ENCODE measurements at regions not wholly inside any gene's neighbourhood (a gene's known extent, or its start where the extent isn't known, plus 50 kb on each side); places are given as distances from the start of the nearest gene placed in this dataset.

- TF ChIP-seq CTCF (conservative IDR thresholded peaks at IDR 0.05; ENCODE audit: low read depth in 2 of 2) (no peak), EZH2phosphoT487 (IDR thresholded peaks at IDR 0.05; ENCODE audit: unreplicated experiment) (no peak), EZH2 (IDR thresholded peaks at IDR 0.05; ENCODE audit: low read depth, unreplicated experiment) (no peak), POLR2AphosphoS5 (IDR thresholded peaks at IDR 0.05; ENCODE audit: low read depth) (no peak), CREB1 (CRISPR knock-in tag; IDR thresholded peaks at IDR 0.05; ENCODE audit: low read depth) (no peak), ZNF331 (CRISPR knock-in tag; IDR thresholded peaks at IDR 0.05; ENCODE audit: low read depth) (no peak), NANOG (IDR thresholded peaks at IDR 0.05; ENCODE audit: borderline replicate concordance) (no peak), JUNB (IDR thresholded peaks at IDR 0.05; ENCODE audit: unreplicated experiment) (no peak)
- TF ChIP-seq, protein P1, sequence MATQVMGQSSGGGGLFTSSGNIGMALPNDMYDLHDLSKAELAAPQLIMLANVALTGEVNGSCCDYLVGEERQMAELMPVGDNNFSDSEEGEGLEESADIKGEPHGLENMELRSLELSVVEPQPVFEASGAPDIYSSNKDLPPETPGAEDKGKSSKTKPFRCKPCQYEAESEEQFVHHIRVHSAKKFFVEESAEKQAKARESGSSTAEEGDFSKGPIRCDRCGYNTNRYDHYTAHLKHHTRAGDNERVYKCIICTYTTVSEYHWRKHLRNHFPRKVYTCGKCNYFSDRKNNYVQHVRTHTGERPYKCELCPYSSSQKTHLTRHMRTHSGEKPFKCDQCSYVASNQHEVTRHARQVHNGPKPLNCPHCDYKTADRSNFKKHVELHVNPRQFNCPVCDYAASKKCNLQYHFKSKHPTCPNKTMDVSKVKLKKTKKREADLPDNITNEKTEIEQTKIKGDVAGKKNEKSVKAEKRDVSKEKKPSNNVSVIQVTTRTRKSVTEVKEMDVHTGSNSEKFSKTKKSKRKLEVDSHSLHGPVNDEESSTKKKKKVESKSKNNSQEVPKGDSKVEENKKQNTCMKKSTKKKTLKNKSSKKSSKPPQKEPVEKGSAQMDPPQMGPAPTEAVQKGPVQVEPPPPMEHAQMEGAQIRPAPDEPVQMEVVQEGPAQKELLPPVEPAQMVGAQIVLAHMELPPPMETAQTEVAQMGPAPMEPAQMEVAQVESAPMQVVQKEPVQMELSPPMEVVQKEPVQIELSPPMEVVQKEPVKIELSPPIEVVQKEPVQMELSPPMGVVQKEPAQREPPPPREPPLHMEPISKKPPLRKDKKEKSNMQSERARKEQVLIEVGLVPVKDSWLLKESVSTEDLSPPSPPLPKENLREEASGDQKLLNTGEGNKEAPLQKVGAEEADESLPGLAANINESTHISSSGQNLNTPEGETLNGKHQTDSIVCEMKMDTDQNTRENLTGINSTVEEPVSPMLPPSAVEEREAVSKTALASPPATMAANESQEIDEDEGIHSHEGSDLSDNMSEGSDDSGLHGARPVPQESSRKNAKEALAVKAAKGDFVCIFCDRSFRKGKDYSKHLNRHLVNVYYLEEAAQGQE (IDR thresholded peaks at IDR 0.05; ENCODE audit: unreplicated experiment) = no peak
- TF ChIP-seq, protein P2, sequence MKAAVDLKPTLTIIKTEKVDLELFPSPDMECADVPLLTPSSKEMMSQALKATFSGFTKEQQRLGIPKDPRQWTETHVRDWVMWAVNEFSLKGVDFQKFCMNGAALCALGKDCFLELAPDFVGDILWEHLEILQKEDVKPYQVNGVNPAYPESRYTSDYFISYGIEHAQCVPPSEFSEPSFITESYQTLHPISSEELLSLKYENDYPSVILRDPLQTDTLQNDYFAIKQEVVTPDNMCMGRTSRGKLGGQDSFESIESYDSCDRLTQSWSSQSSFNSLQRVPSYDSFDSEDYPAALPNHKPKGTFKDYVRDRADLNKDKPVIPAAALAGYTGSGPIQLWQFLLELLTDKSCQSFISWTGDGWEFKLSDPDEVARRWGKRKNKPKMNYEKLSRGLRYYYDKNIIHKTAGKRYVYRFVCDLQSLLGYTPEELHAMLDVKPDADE (IDR thresholded peaks at IDR 0.05) = no peak
Measured at GRCh38 chr3:59601486-59601885, 551.7 kb upstream of the CFAP20DC start.
